ENCODE measurements at regions not wholly inside any gene's neighbourhood (a gene's known extent, or its start where the extent isn't known, plus 50 kb on each side); places are given as distances from the start of the nearest gene placed in this dataset.

DNA sequence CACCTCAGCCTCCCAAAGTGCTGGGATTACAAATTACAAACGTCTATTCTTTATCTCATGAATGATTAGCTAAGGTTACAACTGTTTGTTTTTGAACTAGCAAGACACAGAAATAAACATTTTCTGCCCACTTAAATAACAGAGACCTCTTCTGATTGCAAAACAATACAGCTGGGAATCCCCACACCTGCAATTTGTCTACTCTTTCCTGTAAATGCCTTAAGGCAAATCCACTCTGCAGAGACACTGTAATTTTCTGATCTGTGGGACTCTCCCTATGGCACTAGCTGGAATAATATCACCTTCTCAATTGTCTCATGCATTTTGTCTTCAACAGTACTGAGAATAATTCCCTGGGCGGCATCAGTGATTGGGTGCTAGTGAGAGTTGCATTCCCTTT, 149.3 kb upstream of the FAM3C start:
- TF ChIP-seq POLR2A (IDR thresholded peaks at IDR 0.05) = no peak
- TF ChIP-seq, protein P1, sequence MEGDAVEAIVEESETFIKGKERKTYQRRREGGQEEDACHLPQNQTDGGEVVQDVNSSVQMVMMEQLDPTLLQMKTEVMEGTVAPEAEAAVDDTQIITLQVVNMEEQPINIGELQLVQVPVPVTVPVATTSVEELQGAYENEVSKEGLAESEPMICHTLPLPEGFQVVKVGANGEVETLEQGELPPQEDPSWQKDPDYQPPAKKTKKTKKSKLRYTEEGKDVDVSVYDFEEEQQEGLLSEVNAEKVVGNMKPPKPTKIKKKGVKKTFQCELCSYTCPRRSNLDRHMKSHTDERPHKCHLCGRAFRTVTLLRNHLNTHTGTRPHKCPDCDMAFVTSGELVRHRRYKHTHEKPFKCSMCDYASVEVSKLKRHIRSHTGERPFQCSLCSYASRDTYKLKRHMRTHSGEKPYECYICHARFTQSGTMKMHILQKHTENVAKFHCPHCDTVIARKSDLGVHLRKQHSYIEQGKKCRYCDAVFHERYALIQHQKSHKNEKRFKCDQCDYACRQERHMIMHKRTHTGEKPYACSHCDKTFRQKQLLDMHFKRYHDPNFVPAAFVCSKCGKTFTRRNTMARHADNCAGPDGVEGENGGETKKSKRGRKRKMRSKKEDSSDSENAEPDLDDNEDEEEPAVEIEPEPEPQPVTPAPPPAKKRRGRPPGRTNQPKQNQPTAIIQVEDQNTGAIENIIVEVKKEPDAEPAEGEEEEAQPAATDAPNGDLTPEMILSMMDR (IDR thresholded peaks at IDR 0.05 in 4 of 5, conservative IDR thresholded peaks at IDR 0.05 in 1 of 5) = no peak

All from gastrocnemius medialis (tissue), 4 donors.